Suprapubic skin (tissue), 4 donors: ENCODE measurements at regions not wholly inside any gene's neighbourhood (a gene's known extent, or its start where the extent isn't known, plus 50 kb on each side); places are given as distances from the start of the nearest gene placed in this dataset.

Experiments
- DNase-seq, 2 donors: peaks; one replicate each; pipeline ENCODE4 v3.0.0-alpha.2; 2019; ENCODE audit warnings: low spot score in 2 of 2
- H3K27ac ChIP-seq: fragments of 200-600 bp; sonication (generic); one replicate; pipeline ENCODE4 v1.5.1; 2019
- H3K27me3 ChIP-seq: fragments of 200-600 bp; sonication (generic); one replicate; pipeline ENCODE4 v1.5.1; 2019
- H3K36me3 ChIP-seq: fragments of 200-600 bp; sonication (generic); one replicate; pipeline ENCODE4 v1.5.1; 2019
- H3K4me1 ChIP-seq: fragments of 200-600 bp; sonication (generic); one replicate; pipeline ENCODE4 v1.5.1; 2019
- H3K4me3 ChIP-seq: fragments of 200-600 bp; sonication (generic); one replicate; pipeline ENCODE4 v1.5.1; 2019; ENCODE audit warnings: mild to moderate bottlenecking
- H3K9me3 ChIP-seq: fragments of 200-600 bp; sonication (generic); one replicate; pipeline ENCODE4 v1.5.1; 2019
- CTCF ChIP-seq, 2 donors: fragments of 200-600 bp in 1 of 2; fragments of 450-650 bp in 1 of 2; sonication (generic) in 1 of 2; IDR thresholded peaks; one replicate each; pipeline ENCODE4 v1.5.1; 2016 to 2019; ENCODE audit warnings: antibody characterized with exemption in 2 of 2, mild to moderate bottlenecking in 1 of 2, moderate library complexity in 1 of 2
- EP300 ChIP-seq: sonication (generic); formaldehyde crosslinking; IDR thresholded peaks from one replicate; pipeline ENCODE4 v1.6.1; 2017; ENCODE audit warnings: antibody characterized with exemption
- POLR2A ChIP-seq, 2 donors: fragments of 450-650 bp; IDR thresholded peaks; one replicate each; pipeline ENCODE4 v1.6.1; 2017; ENCODE audit warnings: antibody characterized with exemption in 2 of 2, mild to moderate bottlenecking in 2 of 2, moderate library complexity in 2 of 2
- POLR2AphosphoS5 ChIP-seq, 3 donors: sonication (generic); formaldehyde crosslinking; IDR thresholded peaks; one replicate each; pipeline ENCODE4 v1.6.1; 2017; ENCODE audit warnings: antibody characterized with exemption in 3 of 3
- WGBS: methylation state at CpG from one replicate; pipeline ENCODE4 v1.1.5; 2018; 5-methylcytosine and 5-hydroxymethylcytosine counted together

GRCh38 chr2:204184226-204184625 is 247.7 kb downstream of the ICOS start:
- H3K9me3 ChIP-seq, result no peaks in the 10 kb centered on the region
- TF ChIP-seq POLR2A (IDR thresholded peaks at IDR 0.05) (no peak), EP300 (no peak), POLR2AphosphoS5 (IDR thresholded peaks at IDR 0.05) (no peak), CTCF (IDR thresholded peaks at IDR 0.05) (no peak)
- no peak for DNase-seq
- 68% methylated on average over 4 of the region's 4 CpGs for WGBS
- peaks cover 5% of the 10 kb centered on the region for H3K4me1 ChIP-seq
- no peak overlapping the region for H3K27ac ChIP-seq
- no peaks in the 10 kb centered on the region for H3K27me3 ChIP-seq
- H3K36me3 ChIP-seq, result no peaks in the 10 kb centered on the region
- no peak overlapping the region for H3K4me3 ChIP-seq

GRCh38 chr2:204187229-204188083 is 250.9 kb downstream of the ICOS start:
- DNase-seq, result no peak
- Histone ChIP-seq H3K27me3 (no peaks in the 10 kb centered on the region), H3K27ac (no peak overlapping the region), H3K4me3 (no peak overlapping the region), H3K9me3 (no peaks in the 10 kb centered on the region), H3K4me1 (peaks cover 5% of the 10 kb centered on the region), H3K36me3 (no peaks in the 10 kb centered on the region)
- TF ChIP-seq POLR2AphosphoS5 (IDR thresholded peaks at IDR 0.05), result no peak
- TF ChIP-seq POLR2A (IDR thresholded peaks at IDR 0.05), result no peak
- no peak for TF ChIP-seq CTCF (IDR thresholded peaks at IDR 0.05)
- no peak for TF ChIP-seq EP300
- 84% methylated on average over 4 of the region's 4 CpGs for WGBS

GRCh38 chr2:204191574-204191973 is 255.0 kb downstream of the ICOS start:
- Histone ChIP-seq H3K4me3 (no peak overlapping the region), H3K36me3 (no peaks in the 10 kb centered on the region), H3K4me1 (no peaks in the 10 kb centered on the region), H3K27me3 (no peaks in the 10 kb centered on the region), H3K27ac (no peak overlapping the region), H3K9me3 (no peaks in the 10 kb centered on the region)
- no peak for DNase-seq
- no peak for TF ChIP-seq POLR2A (IDR thresholded peaks at IDR 0.05)

GRCh38 chr2:204195498-204195897 is 258.9 kb downstream of the ICOS start:
- H3K27me3 ChIP-seq, result no peaks in the 10 kb centered on the region
- TF ChIP-seq POLR2A (IDR thresholded peaks at IDR 0.05), result no peak
- TF ChIP-seq EP300, result no peak
- TF ChIP-seq POLR2AphosphoS5 (IDR thresholded peaks at IDR 0.05), result no peak
- TF ChIP-seq CTCF (IDR thresholded peaks at IDR 0.05), result no peak
- H3K36me3 ChIP-seq, result no peaks in the 10 kb centered on the region
- DNase-seq, result no peak
- no peak overlapping the region for H3K27ac ChIP-seq
- H3K9me3 ChIP-seq, result no peaks in the 10 kb centered on the region
- 66% methylated on average over 4 of the region's 4 CpGs for WGBS
- no peak overlapping the region for H3K4me3 ChIP-seq
- H3K4me1 ChIP-seq, result no peaks in the 10 kb centered on the region

- Histone ChIP-seq H3K27me3 (no peaks in the 10 kb centered on the region), H3K36me3 (no peaks in the 10 kb centered on the region), H3K27ac (no peak overlapping the region), H3K9me3 (no peaks in the 10 kb centered on the region), H3K4me1 (no peaks in the 10 kb centered on the region), H3K4me3 (no peak overlapping the region)
- DNase-seq, result no peak
- no peak for TF ChIP-seq POLR2A (IDR thresholded peaks at IDR 0.05)
- no peak for TF ChIP-seq POLR2AphosphoS5 (IDR thresholded peaks at IDR 0.05)
- TF ChIP-seq EP300, result no peak
- no peak for TF ChIP-seq CTCF (IDR thresholded peaks at IDR 0.05)
- WGBS, result 73% methylated on average over 5 of the region's 5 CpGs
These were observed 260.9 kb downstream of the ICOS start for GRCh38 chr2:204197336-204198005.
